HCT116 (cell line): ENCODE measurements at regions not wholly inside any gene's neighbourhood (a gene's known extent, or its start where the extent isn't known, plus 50 kb on each side); places are given as distances from the start of the nearest gene placed in this dataset.

Experiments used
- ATAC-seq: fragments of 200-7000 bp; cut with Tn5 transposase; 2 replicates; pipeline ENCODE4 v1.9.1; 2020; ENCODE audit warnings: mild to moderate bottlenecking, moderate library complexity
- BruUV-seq: library from RNA; stranded (reverse); fragments of 400-500 nt; replicated peaks from 2 replicates; lab custom pipeline; 2021; lab: Mats Ljungman, UMichigan
- CTCF ChIA-PET: fragments of 300-600 bp; sonication (Branson Sonifier 250); formaldehyde crosslinking; loops from one replicate; lab custom pipeline; 2021; ENCODE audit warnings: antibody characterized with exemption; lab: Charles Lee
- POLR2A ChIA-PET: fragments of 300-600, 350-600 bp; sonication (Branson Sonifier 250); formaldehyde crosslinking; loops from one replicate; lab custom pipeline; 2021; ENCODE audit warnings: antibody characterized with exemption; lab: Charles Lee
- RAD21 ChIA-PET, 2 experiments: fragments of 300-600 bp; sonication (Branson Sonifier 250); formaldehyde crosslinking; loops; one replicate each; lab custom pipeline; 2023; ENCODE audit warnings: low total read pairs in 2 of 2; ENCODE audit not compliant: uncharacterized antibody in 2 of 2, unreplicated experiment in 2 of 2, low non-redundant PET in 1 of 2; lab: Charles Lee
- DNase-seq: peaks from one replicate; pipeline ENCODE4 v3.0.0-alpha.2; 2010; ENCODE audit warnings: low read depth, low spot score
- H2AFZ ChIP-seq: fragments of 200-600 bp; shearing (Covaris generic), sonication (generic); 2 replicates; pipeline ENCODE4 v1.6.1; 2017; ENCODE audit warnings: low read depth, mixed run types, mixed read lengths, antibody characterized with exemption, low read length; ENCODE audit not compliant: poor library complexity, severe bottlenecking
- H3K27ac ChIP-seq: 2 replicates; pipeline ENCODE4 v1.5.1; 2012; ENCODE audit warnings: low read depth, low read length
- H3K27me3 ChIP-seq: fragments of 200-600 bp; sonication (generic); 2 replicates; pipeline ENCODE4 v1.6.1; 2016; ENCODE audit warnings: mixed run types, low read length, mixed read lengths; ENCODE audit not compliant: insufficient read depth
- H3K36me3 ChIP-seq, 2 experiments: fragments of 200-500 bp in 1 of 2; fragments of 200-600 bp in 1 of 2; sonication (Bioruptor generic) in 1 of 2; sonication (generic) in 1 of 2; 2 replicates each; pipeline versions ENCODE4 v1.5.1 to v1.6.1; 2014 to 2016; ENCODE audit warnings: low read length in 2 of 2, inconsistent platforms in 1 of 2, mixed read lengths in 1 of 2, mixed run types in 1 of 2; ENCODE audit not compliant: insufficient read depth in 2 of 2, control insufficient read depth in 1 of 2
- H3K4me1 ChIP-seq, 2 experiments: fragments of 200-600 bp in 1 of 2; sonication (generic) in 1 of 2; 2 replicates each; pipeline versions ENCODE4 v1.5.1 to v1.6.1; 2012 to 2017; ENCODE audit warnings: low read length in 2 of 2, inconsistent platforms in 1 of 2, mild to moderate bottlenecking in 1 of 2, mixed read lengths in 1 of 2, mixed run types in 1 of 2, moderate library complexity in 1 of 2; ENCODE audit not compliant: insufficient read depth in 2 of 2, control insufficient read depth in 1 of 2
- H3K4me2 ChIP-seq: fragments of 200-600 bp; sonication (generic); 2 replicates; pipeline ENCODE4 v1.6.1; 2017; ENCODE audit warnings: mixed run types, low read length, mixed read lengths
- H3K4me3 ChIP-seq, 2 experiments: fragments of 200-600 bp in 1 of 2; sonication (generic) in 1 of 2; replicated peaks in 1 of 2; 2 replicates each; pipeline ENCODE4 v1.5.1; 2011 to 2016; ENCODE audit warnings: low read length in 2 of 2, control low read depth in 1 of 2, low read depth in 1 of 2, mild to moderate bottlenecking in 1 of 2, mixed read lengths in 1 of 2, mixed run types in 1 of 2
- H3K79me2 ChIP-seq: fragments of 200-600 bp; sonication (generic); 2 replicates; pipeline ENCODE4 v1.6.1; 2017; ENCODE audit warnings: mild to moderate bottlenecking, mixed run types, low read length, moderate library complexity, mixed read lengths; ENCODE audit not compliant: insufficient read depth
- H3K9ac ChIP-seq: fragments of 200-600 bp; sonication (generic); 2 replicates; pipeline ENCODE4 v1.6.1; 2016; ENCODE audit warnings: low read length, mixed read lengths
- H3K9me2 ChIP-seq: fragments of 200-600 bp; sonication (generic), shearing (Covaris generic); 2 replicates; pipeline ENCODE4 v1.6.1; 2017; ENCODE audit warnings: mixed run types, mild to moderate bottlenecking, moderate library complexity; ENCODE audit not compliant: insufficient read depth
- H3K9me3 ChIP-seq, 2 experiments: fragments of 200-500 bp in 1 of 2; fragments of 200-600 bp in 1 of 2; sonication (Bioruptor generic) in 1 of 2; sonication (generic) in 1 of 2; 2 replicates each; pipeline ENCODE4 v1.6.1; 2014 to 2017; ENCODE audit warnings: low read length in 2 of 2, mixed read lengths in 2 of 2, inconsistent platforms in 1 of 2, low read depth in 1 of 2, mild to moderate bottlenecking in 1 of 2, mixed run types in 1 of 2, moderate library complexity in 1 of 2; ENCODE audit not compliant: control insufficient read depth in 1 of 2, insufficient read depth in 1 of 2
- H4K20me1 ChIP-seq: fragments of 200-600 bp; sonication (generic), shearing (Covaris generic); 2 replicates; pipeline ENCODE4 v1.6.1; 2017; ENCODE audit warnings: mixed run types, mild to moderate bottlenecking, moderate library complexity; ENCODE audit not compliant: insufficient read depth
- ATF3 ChIP-seq: IDR thresholded peaks from 2 replicates; pipeline ENCODE4 v1.6.1; 2012
- CEBPB ChIP-seq: IDR thresholded peaks from 2 replicates; pipeline ENCODE4 v1.6.1; 2012; ENCODE audit warnings: low read depth
- CTCF ChIP-seq, 3 experiments: fragments of 200-600 bp in 1 of 3; sonication (generic) in 1 of 3; IDR thresholded peaks in 2 of 3; conservative IDR thresholded peaks in 1 of 3; 2 replicates each; pipeline ENCODE4 v1.5.1; 2012 to 2017; ENCODE audit warnings: low read depth in 2 of 3, low read length in 2 of 3, antibody characterized with exemption in 1 of 3, borderline replicate concordance in 1 of 3, control low read depth in 1 of 3, mild to moderate bottlenecking in 1 of 3, mixed read lengths in 1 of 3, mixed run types in 1 of 3, moderate library complexity in 1 of 3; ENCODE audit not compliant: insufficient read depth in 1 of 3
- ELF1 ChIP-seq: IDR thresholded peaks from 2 replicates; pipeline ENCODE4 v1.6.1; 2012; ENCODE audit warnings: low read depth, borderline replicate concordance
- EZH2phosphoT487 ChIP-seq: fragments of 200-600 bp; IDR thresholded peaks from 2 replicates; pipeline ENCODE4 v1.6.1; 2018; ENCODE audit warnings: antibody characterized with exemption, borderline replicate concordance
- JUND ChIP-seq: IDR thresholded peaks from 2 replicates; pipeline ENCODE4 v1.6.1; 2012
- RAD21 ChIP-seq: IDR thresholded peaks from 2 replicates; pipeline ENCODE4 v1.6.1; 2012; ENCODE audit warnings: low read depth, mild to moderate bottlenecking
- SIN3A ChIP-seq: IDR thresholded peaks from 2 replicates; pipeline ENCODE4 v1.6.1; 2012; ENCODE audit warnings: low read depth
- SP1 ChIP-seq: IDR thresholded peaks from 2 replicates; pipeline ENCODE4 v1.6.1; 2012; ENCODE audit warnings: low read depth
- SRF ChIP-seq: IDR thresholded peaks from 2 replicates; pipeline ENCODE4 v1.6.1; 2012; ENCODE audit warnings: low read depth
- TCF7L2 ChIP-seq: IDR thresholded peaks from 2 replicates; pipeline ENCODE4 v1.7.0; 2011; ENCODE audit warnings: borderline replicate concordance, inconsistent platforms; ENCODE audit not compliant: insufficient read depth, insufficient read length; ENCODE audit errors: extremely low read depth
- YY1 ChIP-seq: IDR thresholded peaks from 2 replicates; pipeline ENCODE4 v1.6.1; 2011; ENCODE audit warnings: low read length, low read depth, moderate library complexity, mild to moderate bottlenecking; ENCODE audit not compliant: insufficient replicate concordance; ENCODE audit errors: extremely low read depth
- ZFX ChIP-seq: fragments of 450-650 bp; IDR thresholded peaks from 2 replicates; pipeline ENCODE4 v1.6.1; 2017
- intact Hi-C: fragments of 100-400 bp; cut with micrococcal nuclease; formaldehyde crosslinking; loops from 2 replicates; pipeline ENCODE4 v1.10.0; 2022
- TF ChIP-seq, protein P1 (sequence below): IDR thresholded peaks from 2 replicates; pipeline ENCODE4 v1.6.1; 2012; ENCODE audit warnings: low read depth
- TF ChIP-seq, protein P2 (sequence below): IDR thresholded peaks from 2 replicates; pipeline ENCODE4 v1.6.1; 2011; ENCODE audit warnings: mild to moderate bottlenecking, low read length, moderate library complexity; ENCODE audit not compliant: insufficient replicate concordance; ENCODE audit errors: extremely low read depth

GRCh38 chrX:2552621-2553201 lies 51.9 kb upstream of the DHRSX start:
- no peak overlapping the region for H2AFZ ChIP-seq
- no peaks in the 10 kb centered on the region for H4K20me1 ChIP-seq
- no peaks in the 10 kb centered on the region for H3K9me3 ChIP-seq
- TF ChIP-seq CTCF (IDR thresholded peaks at IDR 0.05 in 2 of 3, conservative IDR thresholded peaks at IDR 0.05 in 1 of 3; ENCODE audit: borderline replicate concordance in 1 of 3, insufficient read depth in 1 of 3, low read depth in 2 of 3, low read length in 2 of 3) (no peak), TCF7L2 (no peak), YY1 (no peak), ATF3 (no peak), RAD21 (no peak), JUND (no peak), EZH2phosphoT487 (no peak), CEBPB (no peak), ZFX (no peak), SRF (no peak), ELF1 (no peak), SP1 (no peak), SIN3A (no peak)
- TF ChIP-seq, protein P1, sequence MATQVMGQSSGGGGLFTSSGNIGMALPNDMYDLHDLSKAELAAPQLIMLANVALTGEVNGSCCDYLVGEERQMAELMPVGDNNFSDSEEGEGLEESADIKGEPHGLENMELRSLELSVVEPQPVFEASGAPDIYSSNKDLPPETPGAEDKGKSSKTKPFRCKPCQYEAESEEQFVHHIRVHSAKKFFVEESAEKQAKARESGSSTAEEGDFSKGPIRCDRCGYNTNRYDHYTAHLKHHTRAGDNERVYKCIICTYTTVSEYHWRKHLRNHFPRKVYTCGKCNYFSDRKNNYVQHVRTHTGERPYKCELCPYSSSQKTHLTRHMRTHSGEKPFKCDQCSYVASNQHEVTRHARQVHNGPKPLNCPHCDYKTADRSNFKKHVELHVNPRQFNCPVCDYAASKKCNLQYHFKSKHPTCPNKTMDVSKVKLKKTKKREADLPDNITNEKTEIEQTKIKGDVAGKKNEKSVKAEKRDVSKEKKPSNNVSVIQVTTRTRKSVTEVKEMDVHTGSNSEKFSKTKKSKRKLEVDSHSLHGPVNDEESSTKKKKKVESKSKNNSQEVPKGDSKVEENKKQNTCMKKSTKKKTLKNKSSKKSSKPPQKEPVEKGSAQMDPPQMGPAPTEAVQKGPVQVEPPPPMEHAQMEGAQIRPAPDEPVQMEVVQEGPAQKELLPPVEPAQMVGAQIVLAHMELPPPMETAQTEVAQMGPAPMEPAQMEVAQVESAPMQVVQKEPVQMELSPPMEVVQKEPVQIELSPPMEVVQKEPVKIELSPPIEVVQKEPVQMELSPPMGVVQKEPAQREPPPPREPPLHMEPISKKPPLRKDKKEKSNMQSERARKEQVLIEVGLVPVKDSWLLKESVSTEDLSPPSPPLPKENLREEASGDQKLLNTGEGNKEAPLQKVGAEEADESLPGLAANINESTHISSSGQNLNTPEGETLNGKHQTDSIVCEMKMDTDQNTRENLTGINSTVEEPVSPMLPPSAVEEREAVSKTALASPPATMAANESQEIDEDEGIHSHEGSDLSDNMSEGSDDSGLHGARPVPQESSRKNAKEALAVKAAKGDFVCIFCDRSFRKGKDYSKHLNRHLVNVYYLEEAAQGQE = no peak
- TF ChIP-seq, protein P2, sequence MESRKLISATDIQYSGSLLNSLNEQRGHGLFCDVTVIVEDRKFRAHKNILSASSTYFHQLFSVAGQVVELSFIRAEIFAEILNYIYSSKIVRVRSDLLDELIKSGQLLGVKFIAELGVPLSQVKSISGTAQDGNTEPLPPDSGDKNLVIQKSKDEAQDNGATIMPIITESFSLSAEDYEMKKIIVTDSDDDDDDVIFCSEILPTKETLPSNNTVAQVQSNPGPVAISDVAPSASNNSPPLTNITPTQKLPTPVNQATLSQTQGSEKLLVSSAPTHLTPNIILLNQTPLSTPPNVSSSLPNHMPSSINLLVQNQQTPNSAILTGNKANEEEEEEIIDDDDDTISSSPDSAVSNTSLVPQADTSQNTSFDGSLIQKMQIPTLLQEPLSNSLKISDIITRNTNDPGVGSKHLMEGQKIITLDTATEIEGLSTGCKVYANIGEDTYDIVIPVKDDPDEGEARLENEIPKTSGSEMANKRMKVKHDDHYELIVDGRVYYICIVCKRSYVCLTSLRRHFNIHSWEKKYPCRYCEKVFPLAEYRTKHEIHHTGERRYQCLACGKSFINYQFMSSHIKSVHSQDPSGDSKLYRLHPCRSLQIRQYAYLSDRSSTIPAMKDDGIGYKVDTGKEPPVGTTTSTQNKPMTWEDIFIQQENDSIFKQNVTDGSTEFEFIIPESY = no peak
- no peaks in the 10 kb centered on the region for H3K36me3 ChIP-seq
- no TSS peak for BruUV-seq
- no peak overlapping the region for H3K27ac ChIP-seq
- intact Hi-C loops = no loop called here
- ChIA-PET POLR2A (no interaction called here), RAD21 (no interaction called here), CTCF (no interaction called here)
- no peak overlapping the region for H3K4me3 ChIP-seq
- no peak overlapping the region for H3K4me2 ChIP-seq
- no peak for ATAC-seq
- DNase-seq = no peak
- no peaks in the 10 kb centered on the region for H3K4me1 ChIP-seq
- H3K9ac ChIP-seq = no peak overlapping the region
- no peaks in the 10 kb centered on the region; the same call in 1 of the 2 replicates for H3K27me3 ChIP-seq
- no peaks in the 10 kb centered on the region for H3K79me2 ChIP-seq
- no peaks in the 10 kb centered on the region for H3K9me2 ChIP-seq
